Myocyte (in vitro differentiated cells): ENCODE measurements at regions not wholly inside any gene's neighbourhood (a gene's known extent, or its start where the extent isn't known, plus 50 kb on each side); places are given as distances from the start of the nearest gene placed in this dataset.
A peak's percentile ranks its signal among the peaks of the same experiment; 100 is the strongest.

Source experiments
- DNase-seq: peaks from one replicate; pipeline ENCODE4 v3.0.0-alpha.2; 2012; ENCODE audit warnings: low read depth

DNA sequence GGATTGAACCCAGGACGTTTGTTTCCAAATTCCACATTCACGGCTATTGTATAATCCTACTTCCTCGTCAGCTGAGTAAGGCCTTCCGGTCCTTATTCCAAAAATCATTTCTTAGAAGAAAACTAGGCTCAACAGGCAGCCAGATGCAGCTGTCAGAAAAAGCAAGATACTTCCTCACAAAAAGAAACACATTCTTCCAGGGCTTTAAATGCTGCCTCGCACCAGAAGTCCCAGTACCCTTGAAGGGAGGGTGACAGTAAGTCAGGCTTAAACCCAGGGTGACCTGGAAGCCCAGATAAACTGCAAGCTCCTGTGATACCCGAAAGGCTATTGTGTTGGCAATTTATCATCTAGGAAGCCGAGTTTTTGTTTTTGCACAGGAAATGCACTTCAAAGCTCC is 414.0 kb downstream of the NFIB start:
- no peak for DNase-seq

DNA sequence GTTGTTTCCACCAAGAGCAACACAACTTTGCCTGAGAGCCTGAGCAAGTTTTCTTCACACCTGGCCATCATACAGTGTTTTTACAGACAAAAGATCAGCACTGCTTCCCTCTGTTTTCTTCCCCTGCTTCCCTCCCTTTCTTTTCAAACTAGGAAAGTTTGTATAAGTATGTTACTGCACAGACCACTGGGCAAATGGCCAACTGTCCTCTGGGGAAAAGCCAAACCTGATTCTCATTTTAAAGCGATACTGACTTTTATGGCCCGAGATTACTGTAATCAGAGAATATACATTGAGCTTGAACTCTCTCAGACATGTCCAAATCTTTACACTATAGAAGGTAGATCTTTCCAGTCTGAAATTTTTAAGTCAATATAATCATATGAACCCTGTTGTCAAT is 415.0 kb downstream of the NFIB start:
- no peak for DNase-seq

DNA sequence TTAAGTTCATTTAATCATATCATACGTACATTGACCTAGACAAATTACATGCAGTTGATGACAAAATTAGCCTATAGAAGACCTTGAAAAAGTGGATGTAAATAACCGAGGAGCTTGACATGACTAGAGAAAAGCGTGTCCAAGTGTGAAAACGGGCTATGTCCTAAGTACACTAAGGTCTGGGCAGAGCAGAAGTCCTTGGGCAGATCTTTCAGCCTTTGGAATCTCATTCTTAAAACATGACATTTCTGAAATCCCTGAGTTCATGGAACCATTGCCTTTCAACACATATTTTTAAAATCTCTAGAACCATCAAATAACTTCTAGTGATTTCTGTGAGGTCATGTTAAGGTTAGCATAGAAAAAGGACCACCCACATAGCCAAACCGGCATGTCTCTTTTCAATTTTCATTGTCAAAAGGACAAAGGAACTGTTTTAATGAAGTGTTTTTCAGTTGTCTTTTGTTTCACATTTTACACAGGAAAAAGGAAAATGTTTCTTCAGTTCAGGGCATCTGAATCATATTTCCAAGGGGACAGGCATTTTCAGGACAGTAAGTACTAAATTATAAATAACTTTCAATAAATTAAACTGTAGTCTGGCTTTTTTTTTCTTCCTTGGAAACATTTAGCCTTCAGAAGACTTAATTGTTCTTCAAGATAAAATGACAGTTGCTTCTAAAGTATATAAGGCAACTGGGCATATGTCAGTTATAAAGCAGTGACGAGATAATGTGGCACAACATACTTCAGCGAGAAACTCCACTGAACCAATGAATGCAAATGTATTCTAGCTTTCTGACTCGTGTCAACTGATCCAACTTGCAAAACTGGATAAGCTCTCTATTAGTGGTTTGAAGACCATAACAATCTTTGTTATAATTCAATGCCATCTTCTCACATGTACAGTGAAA is 416.8 kb downstream of the NFIB start:
- no peak for DNase-seq

DNA sequence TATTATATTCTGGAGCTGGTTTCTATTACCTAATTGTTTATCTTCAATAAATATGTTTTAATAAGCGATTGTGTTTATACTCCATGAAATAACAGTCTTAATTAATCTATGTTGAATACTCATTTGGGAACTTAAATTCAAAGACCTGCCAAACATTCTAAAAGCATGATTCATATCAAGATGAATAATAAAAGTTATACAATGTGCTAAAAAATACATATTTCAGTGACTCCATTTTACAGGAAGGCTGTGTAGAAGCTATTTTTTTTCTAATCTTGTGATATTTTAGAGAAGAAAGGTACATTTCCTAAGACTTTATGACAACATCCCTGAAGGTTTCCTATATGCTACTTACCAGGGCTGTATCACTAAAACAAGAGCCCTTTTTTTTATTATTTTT is 417.9 kb downstream of the NFIB start:
- no peak for DNase-seq

DNA sequence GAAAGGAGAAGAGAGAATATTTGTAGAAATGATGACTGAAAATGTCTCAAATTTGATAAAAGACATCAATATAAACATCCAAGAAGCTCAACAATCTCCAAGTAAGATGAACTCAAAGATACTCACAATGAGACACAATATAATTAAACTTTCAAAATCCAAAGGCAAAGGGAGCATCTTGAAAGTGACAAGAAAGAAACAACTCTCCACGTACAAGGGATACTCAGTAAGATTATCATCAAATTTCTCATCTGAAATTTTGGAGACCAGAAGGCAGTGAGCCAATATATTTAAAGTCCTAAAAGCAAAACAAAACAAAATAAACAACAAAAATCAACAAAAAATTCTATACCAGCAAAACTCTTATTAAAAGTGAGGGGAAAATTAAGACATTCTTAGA is 428.7 kb downstream of the NFIB start:
- no peak for DNase-seq

DNA sequence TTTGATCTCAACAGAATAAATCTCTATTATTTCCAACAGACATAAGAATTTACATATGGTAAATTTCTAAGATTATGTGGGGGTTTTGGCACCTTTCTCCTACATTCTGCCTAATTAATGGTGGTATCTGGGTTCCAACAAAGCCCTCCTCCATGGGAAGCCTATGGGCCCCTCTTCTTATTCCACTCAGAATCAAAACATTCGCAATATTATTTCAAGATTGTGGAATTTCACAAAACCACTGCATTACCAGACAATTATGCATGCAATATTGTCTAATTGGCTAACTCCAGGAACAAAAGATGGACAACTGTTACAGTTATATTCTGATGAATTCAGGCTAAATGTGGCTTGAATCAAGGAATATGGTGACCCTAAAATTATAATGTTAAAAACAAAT is 434.0 kb downstream of the NFIB start:
- no peak for DNase-seq

DNA sequence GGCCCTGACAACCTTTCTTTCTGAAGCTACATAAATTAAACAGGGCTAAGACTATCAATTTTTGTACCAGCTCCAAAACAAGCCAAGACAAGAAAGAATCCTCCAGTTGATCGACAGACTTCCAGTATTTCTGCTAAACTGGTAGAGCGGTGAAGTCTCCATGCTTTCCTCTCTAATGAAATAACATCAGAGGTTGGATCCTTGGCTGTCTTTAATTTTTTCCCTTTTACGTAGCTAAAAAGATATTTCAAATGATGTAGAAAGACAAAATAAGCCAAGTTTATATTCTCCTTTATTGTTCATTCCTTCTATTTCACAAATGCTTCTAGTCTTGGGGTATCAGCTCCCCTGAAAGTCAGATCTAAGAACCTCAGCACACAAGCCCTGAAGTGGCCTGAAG is 434.9 kb downstream of the NFIB start:
- no peak for DNase-seq

DNA sequence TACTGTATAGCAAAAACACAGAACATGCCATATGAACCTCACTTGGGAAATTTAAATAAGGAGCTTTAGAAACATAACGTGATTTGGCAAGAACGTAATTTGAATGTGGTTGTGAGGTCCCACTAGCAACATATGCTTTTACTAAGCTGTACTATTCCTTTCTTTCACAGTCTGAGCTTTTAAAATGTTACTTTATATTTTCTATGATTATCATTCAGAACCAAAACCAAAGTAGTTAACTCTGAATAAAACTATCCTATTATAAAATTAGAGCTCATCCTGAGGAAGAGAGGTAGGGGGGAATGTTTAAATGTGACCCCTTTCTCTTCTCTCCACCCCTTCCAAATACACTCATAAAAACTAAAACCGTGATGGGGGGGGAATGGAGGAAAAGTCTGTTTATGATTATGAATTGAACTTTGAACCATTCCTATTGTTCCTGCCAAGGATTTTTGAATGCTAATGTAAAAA is 435.7 kb downstream of the NFIB start:
- DNase-seq, result no peak

DNA sequence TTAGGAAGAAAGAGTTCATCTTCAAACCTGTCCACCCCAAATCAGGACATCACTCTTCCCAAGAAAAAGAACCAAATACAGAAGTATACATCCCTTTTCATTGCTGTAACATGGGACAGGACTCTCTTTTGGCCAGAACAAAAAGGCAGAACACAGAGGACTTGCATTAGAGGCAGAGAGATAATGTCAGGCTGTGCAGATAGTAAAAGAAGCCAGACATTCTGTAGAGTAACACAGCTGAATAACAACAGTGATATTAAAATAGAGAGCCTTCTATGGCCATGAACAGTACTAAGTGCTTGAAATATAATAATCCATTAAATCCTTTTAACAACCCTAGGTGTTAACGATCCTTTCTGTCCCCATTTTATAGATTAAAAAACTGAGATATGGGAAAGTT is 437.2 kb downstream of the NFIB start:
- no peak for DNase-seq

DNA sequence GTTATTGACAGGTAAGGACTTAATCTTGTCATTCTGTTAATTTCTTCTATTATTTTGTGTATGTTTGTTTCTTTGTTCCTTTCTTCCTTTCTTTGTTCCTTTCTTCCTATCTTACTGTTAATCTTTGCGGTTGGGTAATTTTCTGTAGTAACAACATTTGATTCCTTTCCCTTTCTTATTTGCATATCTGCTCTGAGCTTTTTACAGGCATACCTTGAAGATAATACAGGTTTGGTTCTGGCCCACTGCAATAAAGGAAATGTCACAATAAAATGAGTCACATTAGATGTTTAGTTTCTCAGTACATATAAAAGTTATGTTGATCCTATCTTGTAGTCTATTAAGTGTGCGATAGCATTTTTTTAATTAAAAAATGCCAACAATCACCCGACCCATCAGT is 440.7 kb downstream of the NFIB start:
- no peak for DNase-seq

DNA sequence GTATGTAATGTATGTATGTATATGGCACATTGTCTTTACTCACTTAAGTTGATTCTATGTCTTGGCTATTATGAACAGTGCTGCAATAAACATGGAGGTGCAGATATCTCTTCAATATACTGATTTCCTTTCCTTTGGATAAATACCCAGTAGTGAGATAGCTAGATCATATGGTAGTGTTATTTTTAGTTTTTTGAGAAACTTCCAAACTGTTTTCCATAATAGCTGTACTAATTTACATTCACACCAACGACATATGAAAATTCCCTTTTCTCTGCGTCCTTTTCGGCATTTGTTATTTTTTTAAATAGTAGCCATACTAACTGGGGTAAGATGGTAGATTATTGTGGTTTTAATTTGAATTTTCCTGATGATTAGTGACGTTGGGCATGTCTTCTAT is 445.6 kb downstream of the NFIB start:
- no peak for DNase-seq

DNA sequence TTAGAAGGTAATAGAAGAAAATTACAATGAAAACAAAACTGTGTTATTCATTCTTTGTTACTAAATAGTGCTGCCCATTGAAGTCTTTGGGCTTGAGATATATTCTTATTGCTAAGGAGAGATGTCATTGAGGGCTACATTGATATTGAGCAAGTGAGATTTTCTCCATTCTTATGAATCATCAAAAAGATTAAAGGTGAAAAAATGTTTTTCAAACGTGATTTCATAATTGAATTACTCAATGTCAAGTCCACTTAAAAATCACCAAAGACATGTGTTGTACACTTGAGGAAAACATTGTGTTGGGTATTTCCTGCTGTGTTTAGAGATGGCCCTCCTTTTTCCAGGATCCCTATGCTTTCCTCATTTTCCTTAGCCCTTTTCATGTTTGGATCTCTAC is 448.1 kb downstream of the NFIB start:
- no peak for DNase-seq

DNA sequence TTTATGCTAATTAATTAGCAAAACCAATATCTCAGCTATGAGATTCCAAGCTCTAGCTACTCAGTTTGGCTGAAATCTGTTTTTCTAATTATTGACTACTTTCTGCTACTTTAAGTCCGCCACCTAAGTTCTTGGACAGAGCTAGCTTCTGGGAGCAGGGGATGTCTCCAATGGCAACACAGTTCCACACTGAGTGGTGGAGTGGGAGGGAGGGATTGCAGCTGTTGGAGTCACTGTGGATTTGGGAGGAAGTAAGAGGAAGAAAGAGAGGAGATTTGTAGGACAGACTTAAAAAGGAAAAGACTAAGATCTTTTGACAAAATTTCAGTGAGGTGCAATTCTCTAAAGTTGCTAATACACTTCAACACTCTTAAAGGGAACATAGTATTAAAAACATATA is 450.8 kb downstream of the NFIB start:
- peak; percentile 79 for DNase-seq

DNA sequence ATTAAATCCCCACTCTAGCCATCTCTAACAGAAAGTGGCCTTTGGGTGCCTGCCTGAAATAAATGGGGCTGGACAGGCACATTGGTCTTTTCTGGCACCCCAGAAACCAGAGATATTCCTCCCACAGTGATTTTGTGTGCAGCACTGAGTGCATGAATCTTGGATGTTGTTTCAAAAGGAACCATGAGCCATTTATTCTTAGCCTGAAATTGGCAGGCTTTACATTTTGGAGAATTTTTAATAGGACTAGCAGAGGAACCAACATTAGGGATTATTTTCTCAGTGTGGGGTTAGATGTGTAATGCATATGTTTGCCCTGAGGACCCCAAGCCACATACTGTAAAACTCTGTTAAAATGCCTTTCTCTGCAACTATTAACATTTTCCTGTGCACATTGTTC is 451.3 kb downstream of the NFIB start:
- DNase-seq, result no peak

DNA sequence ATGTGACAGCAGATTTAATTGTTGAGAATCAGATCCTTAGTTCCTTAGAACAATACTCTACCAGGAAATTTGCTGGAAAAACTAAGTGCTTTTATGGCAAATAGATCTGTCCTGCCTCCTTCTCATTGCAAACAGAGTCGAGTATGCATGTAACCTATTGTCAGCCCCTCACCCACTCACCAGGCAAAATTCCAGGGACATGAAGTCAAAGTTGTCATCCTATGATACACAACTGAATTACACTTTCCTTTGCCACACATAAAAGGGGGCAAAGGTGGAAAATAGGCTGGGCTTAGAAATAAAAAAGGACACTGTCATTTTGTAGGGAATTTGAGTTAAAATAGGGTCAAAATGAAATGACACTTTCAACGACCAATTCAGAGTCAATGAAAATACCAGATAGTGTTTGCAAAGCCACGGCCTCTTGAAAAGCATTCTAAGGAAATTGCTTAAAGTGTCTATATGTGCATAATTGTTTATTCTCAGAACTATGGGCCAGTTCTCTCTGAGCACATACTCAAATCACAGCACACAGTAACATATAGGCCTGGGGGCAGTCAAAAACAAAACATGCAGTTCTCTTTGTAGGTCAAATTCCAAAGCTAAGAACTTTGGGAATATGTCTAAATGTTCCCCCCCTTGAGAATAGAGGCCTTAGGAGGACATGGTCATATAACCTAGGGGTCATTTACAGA is 452.8 kb downstream of the NFIB start:
- DNase-seq, result no peak

DNA sequence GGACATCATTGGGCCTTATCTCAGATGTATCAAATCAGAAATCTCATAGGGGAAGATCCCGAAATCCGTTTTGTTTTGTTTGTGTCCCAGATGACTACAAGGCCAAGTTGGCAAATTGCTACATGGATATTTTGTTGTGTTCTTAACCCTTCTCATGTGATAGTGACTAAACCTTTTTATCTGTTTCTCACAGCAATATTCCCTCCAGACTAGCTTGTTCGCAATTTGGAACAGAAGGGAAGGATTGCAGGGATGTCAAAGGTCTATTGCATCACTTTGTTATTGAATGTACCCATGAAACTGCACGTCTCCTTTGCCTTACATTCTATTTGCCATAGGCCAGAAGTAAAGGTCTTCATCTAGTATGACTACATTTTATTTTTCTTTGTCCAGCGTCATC is 453.9 kb downstream of the NFIB start:
- DNase-seq, result no peak

DNA sequence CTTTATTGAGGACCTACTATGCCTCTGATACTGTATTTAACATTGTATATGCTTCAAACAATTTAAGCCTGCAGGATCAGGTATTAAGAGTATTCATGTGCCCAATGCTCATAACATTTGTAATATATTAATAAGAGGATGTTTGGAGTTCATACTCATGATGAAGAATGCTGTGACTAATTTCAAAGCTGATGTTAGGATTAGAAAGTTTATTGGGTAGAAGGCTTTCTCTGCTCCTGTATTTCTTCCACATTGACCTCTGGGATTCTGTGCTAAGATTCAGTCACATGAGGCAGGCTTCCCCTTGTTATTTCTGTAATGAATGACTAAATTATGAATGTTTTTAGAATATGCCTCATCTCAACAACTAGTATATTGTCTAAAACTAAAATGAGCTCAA is 456.4 kb downstream of the NFIB start:
- no peak for DNase-seq

DNA sequence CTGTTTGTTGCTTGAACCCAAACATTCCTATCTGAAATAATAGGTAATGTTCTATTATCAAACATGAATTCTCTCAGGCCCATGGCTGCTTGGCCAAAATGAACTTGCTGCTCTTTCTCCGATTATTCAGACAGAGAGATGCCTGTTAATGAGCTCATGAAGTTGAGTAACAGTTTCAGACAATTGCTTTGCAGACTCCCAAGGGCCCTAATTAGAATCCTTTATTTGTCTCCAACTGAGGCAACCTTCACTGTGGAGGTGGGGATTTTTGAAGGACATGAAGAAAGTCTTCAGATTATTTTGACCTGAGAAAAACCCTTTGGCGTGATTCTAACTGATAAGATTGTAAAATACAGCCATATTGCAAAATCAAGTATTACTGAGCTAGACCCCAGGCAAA is 466.7 kb downstream of the NFIB start:
- DNase-seq, result no peak

DNA sequence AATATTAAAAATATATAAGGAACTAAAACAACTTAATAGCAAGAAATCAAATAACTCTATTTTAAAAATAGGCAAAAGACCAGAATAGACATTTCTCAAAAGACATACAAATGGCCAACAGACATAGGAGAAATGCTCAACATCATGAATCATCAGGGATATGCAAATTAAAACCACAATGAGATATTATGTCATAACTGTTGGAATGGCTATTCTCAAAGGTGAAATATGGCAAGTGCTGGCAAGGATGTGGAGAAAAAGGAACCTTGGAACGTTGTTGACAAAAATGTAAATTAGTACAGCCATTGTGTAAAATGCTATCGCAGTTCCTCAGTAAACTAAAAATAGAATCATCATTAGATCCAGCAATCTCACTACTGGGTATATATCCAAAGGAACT is 468.5 kb downstream of the NFIB start:
- DNase-seq, result no peak

DNA sequence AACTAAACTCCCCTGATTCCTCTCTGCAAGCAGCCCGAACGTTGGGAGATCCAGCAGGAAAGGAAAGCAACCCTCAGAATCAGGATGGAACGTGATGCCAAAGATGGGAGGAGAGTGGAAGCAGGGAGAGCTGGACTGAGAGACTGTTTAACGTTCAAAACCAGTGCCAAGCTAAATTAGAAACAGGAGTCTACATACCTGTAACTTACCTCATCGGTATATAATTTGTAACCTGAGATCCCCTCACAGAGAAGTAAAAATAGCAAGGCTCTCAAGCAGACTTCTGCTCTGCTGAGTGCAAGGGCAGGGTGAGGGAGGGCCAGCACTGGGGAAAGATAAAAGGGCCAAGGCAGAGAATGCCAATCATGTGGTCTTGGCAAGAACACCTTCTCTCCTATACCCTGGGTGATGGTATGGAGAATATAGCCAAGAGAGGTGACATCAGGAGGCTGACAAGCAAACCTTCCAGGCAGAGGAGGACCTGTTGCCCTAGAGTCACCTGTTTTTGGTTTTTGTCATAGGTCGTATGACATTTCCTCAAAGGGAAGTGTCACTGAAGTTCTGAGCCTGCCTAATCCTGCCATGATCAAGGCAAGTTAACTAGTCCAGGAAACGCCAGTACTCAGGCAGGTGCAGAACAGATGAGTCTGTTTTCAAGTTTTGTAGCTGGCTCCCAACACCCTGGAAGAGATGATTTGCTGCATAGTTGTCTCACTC is 472.0 kb downstream of the NFIB start:
- no peak for DNase-seq

DNA sequence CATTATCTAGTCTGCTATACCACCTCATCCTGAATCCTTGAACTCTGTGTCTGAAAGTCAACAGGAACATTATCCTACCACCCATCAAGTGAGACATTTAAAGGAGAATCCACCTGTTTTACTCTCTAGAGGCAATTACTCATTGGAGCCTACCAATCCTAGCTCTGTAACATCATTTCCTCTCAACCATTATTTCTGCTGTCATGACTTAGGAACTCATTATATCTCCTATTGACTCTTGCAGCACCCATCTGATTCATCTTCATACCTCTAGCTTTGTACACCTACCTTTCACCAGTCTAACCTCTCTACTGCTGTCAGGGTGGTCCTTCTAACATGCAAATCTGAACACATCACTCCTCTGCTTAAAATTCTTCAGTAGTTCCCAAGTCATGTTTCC is 481.5 kb downstream of the NFIB start:
- no peak for DNase-seq

DNA sequence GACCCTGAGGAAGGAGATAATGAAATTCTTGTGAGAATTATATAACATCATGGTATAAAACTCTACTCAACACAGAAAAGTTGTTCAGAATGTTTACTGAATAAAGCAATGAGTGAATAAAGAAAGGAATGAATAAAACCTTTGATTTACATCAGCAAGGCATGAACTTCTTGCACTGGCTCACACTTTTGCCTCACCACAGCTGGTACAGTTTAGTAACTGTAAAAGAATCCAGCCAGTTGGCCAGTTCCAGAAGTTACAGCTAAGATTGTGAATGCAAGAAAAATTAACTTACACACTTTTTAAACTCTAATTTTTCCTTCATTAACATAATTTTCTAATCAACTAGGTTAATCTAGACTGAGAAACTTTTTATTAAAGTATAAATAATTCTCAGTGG is 490.9 kb downstream of the NFIB start:
- DNase-seq, result peak; percentile 37
